ENCODE measurements at regions not wholly inside any gene's neighbourhood (a gene's known extent, or its start where the extent isn't known, plus 50 kb on each side); places are given as distances from the start of the nearest gene placed in this dataset.
"Not testable (repeated sequence)": the region's sequence is repeated elsewhere in the genome, so short reads cannot be mapped to it uniquely, and the experiment has no call there.

- not testable (repeated sequence) for TF ChIP-seq CTCF, POLR2A (IDR thresholded peaks at IDR 0.05)
These were observed 60.6 kb upstream of the CTSV start for GRCh38 chr9:97099540-97099939.
